Chondrocyte (in vitro differentiated cells): ENCODE measurements at regions not wholly inside any gene's neighbourhood (a gene's known extent, or its start where the extent isn't known, plus 50 kb on each side); places are given as distances from the start of the nearest gene placed in this dataset.

Experiments
- DNase-seq: peaks from one replicate; pipeline ENCODE4 v3.0.0; 2021; ENCODE audit warnings: mixed read lengths, low spot score
- H3K27ac Mint-ChIP-seq: one replicate; pipeline ENCODE4 v1.8.0; 2021; ENCODE audit warnings: mild to moderate bottlenecking, moderate library complexity, mixed read lengths; ENCODE audit not compliant: unreplicated experiment
- H3K27me3 Mint-ChIP-seq: 2 replicates; pipeline ENCODE4 v1.8.0; 2021; ENCODE audit warnings: low read depth, mixed read lengths
- H3K36me3 Mint-ChIP-seq: 2 replicates; pipeline ENCODE4 v1.8.0; 2021; ENCODE audit warnings: low read depth, mixed read lengths
- H3K4me1 Mint-ChIP-seq: 2 replicates; pipeline ENCODE4 v1.8.0; 2021; ENCODE audit warnings: low read depth, mild to moderate bottlenecking, mixed read lengths
- H3K4me3 Mint-ChIP-seq: one replicate; pipeline ENCODE4 v1.8.0; 2021; ENCODE audit warnings: mild to moderate bottlenecking, moderate library complexity, mixed read lengths; ENCODE audit not compliant: unreplicated experiment
- H3K9me3 Mint-ChIP-seq: 2 replicates; pipeline ENCODE4 v1.8.0; 2021; ENCODE audit warnings: low read depth, mixed read lengths
- TF ChIP-seq, protein P1 (sequence below): fragments of 200-600 bp; sonication (generic); IDR thresholded peaks from 2 replicates; pipeline ENCODE4 v1.5.0; 2021; ENCODE audit warnings: antibody characterized with exemption, mild to moderate bottlenecking, moderate library complexity

DNA sequence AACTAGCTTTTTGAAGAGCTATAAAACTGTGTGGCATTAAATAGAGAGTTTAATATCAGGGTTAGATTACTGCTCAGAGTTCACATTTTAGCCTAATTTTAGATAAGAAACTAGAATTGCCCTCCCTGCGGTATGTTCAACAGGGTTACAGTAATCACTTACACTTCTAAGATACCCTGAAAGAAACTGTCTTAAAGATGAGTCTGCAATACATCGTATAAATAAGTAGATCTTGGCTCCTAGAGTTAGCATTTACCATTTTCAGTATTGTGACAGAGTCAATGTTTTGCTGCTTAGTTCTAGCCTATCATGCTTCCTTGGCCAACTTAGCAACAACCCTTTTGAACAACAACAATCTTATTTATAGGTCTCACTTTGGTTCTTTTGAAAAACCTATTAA lies 217.8 kb upstream of the NDST4 start:
- H3K27me3 Mint-ChIP-seq, result no peaks in the 10 kb centered on the region
- TF ChIP-seq, protein P1, sequence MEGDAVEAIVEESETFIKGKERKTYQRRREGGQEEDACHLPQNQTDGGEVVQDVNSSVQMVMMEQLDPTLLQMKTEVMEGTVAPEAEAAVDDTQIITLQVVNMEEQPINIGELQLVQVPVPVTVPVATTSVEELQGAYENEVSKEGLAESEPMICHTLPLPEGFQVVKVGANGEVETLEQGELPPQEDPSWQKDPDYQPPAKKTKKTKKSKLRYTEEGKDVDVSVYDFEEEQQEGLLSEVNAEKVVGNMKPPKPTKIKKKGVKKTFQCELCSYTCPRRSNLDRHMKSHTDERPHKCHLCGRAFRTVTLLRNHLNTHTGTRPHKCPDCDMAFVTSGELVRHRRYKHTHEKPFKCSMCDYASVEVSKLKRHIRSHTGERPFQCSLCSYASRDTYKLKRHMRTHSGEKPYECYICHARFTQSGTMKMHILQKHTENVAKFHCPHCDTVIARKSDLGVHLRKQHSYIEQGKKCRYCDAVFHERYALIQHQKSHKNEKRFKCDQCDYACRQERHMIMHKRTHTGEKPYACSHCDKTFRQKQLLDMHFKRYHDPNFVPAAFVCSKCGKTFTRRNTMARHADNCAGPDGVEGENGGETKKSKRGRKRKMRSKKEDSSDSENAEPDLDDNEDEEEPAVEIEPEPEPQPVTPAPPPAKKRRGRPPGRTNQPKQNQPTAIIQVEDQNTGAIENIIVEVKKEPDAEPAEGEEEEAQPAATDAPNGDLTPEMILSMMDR, result no peak
- H3K36me3 Mint-ChIP-seq, result no peaks in the 10 kb centered on the region
- no peak for DNase-seq
- no peaks in the 10 kb centered on the region for H3K9me3 Mint-ChIP-seq
- no peak overlapping the region for H3K27ac Mint-ChIP-seq
- no peak overlapping the region for H3K4me3 Mint-ChIP-seq
- H3K4me1 Mint-ChIP-seq, result peaks cover 3% of the 10 kb centered on the region

DNA sequence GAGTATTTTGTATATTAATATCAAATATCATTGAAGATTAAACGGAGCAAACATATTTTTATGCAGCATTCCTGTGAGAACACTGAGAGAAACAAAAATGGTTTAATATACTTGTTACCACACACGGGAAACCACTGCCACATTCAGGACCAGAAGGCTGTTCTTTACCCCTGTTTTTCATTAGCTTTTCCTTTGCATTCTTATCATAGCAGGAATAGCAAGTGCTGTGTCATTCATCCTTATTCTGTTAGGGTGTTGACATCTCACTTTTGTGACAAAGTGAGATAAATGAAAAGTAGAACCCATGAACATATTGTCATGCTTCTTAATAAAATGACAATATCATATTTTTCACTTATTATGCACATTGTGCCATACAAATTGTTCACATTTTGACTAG lies 212.4 kb upstream of the NDST4 start:
- no peak overlapping the region for H3K27ac Mint-ChIP-seq
- DNase-seq, result no peak
- H3K4me3 Mint-ChIP-seq, result no peak overlapping the region
- H3K27me3 Mint-ChIP-seq, result no peaks in the 10 kb centered on the region
- TF ChIP-seq, protein P1, result no peak
- H3K36me3 Mint-ChIP-seq, result no peaks in the 10 kb centered on the region
- no peaks in the 10 kb centered on the region for H3K9me3 Mint-ChIP-seq
- H3K4me1 Mint-ChIP-seq, result peaks cover 28% of the 10 kb centered on the region

DNA sequence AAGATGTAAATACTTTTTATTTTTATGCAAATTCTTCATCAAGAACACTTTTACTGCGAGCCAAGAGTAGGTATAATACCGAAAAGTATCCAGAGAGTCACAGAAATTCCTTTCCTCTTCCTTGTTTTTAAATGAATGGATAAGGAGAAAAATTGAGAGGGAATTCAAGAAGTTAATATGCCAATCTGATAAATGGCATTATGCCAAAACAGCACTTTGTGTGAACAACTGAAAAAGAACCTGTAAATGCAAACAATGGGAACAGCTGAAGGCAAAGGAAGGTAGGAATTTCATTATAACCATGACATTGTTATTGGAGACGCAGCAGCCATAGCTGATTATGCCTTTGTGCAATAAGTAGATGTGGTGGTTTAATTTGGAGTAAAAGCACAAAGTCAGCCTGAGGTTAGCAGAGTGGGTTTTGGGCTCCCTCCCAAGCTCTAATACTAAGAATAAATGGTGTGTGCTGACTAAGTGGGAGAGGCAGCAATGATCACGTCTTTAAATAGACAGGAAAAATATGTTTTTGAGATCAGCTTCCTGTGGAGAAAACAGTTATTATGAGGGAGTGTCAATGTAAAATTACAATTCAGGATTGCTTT lies 209.8 kb upstream of the NDST4 start:
- TF ChIP-seq, protein P1, result no peak
- Mint-ChIP-seq H3K36me3 (no peaks in the 10 kb centered on the region), H3K4me1 (peaks cover 30% of the 10 kb centered on the region), H3K27ac (no peak overlapping the region), H3K4me3 (no peak overlapping the region), H3K27me3 (no peaks in the 10 kb centered on the region), H3K9me3 (no peaks in the 10 kb centered on the region)
- DNase-seq, result no peak

DNA sequence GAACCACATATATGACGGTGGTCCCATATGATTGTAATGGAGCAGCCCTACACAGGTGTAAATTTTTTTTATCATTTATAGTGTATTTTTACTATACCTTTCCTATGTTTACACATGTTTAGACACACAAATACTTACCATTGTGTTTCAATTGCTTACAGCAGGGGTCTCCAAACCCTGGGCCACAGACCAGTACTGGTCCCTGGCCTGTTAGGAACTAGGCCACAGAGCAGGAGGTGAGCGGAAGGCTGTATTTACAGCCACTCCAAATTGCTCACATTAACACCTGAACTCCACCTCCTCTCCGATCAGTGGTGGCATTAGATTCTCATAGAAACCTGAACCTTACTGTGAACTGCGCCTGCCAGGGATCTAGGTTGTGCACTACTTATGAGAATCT lies 201.8 kb upstream of the NDST4 start:
- Mint-ChIP-seq H3K4me3 (no peak overlapping the region), H3K36me3 (no peaks in the 10 kb centered on the region), H3K4me1 (peaks cover 3% of the 10 kb centered on the region), H3K9me3 (no peaks in the 10 kb centered on the region), H3K27me3 (no peaks in the 10 kb centered on the region), H3K27ac (no peak overlapping the region)
- TF ChIP-seq, protein P1, result no peak
- no peak for DNase-seq

DNA sequence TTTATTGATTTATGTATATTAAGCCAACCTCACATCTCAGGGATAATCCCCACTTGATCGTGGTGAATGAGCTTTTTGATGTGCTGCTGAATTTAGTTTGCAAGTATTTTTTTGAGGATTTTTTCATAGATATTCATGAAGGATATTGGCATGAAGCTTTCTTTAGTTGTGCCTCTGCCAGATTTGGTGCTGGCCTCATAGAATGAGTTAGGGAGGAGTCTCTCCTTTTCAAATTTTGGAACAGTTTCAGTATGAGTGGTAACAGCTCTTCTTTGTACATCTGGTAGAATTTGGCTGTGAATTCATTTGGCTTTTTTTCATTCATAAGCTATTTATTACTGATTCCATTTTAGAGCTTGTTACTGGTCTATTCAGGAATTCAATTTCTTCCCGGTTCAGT lies 197.2 kb upstream of the NDST4 start:
- no peaks in the 10 kb centered on the region for H3K9me3 Mint-ChIP-seq

More for the DNA sequence above, 197.2 kb upstream of the NDST4 start:
- TF ChIP-seq, protein P1, result no peak
- H3K27me3 Mint-ChIP-seq, result no peaks in the 10 kb centered on the region
- no peaks in the 10 kb centered on the region for H3K4me1 Mint-ChIP-seq
- DNase-seq, result no peak
- no peak overlapping the region for H3K4me3 Mint-ChIP-seq
- no peaks in the 10 kb centered on the region for H3K36me3 Mint-ChIP-seq
- H3K27ac Mint-ChIP-seq, result no peak overlapping the region
